Activated CD4-positive, alpha-beta T cell treated with anti-CD3 and anti-CD28 coated beads, Interleukin-2, amount 10 ng/mL, durations not matched to agents 24 days and 14 days (primary cell): ENCODE measurements at regions not wholly inside any gene's neighbourhood (a gene's known extent, or its start where the extent isn't known, plus 50 kb on each side); places are given as distances from the start of the nearest gene placed in this dataset.

Experiments
- DNase-seq: peaks from one replicate; pipeline ENCODE4 v3.0.0; 2022
- H3K27ac Mint-ChIP-seq: one replicate; pipeline ENCODE4 v1.8.0; 2022; ENCODE audit warnings: mild to moderate bottlenecking, mixed read lengths
- H3K27me3 Mint-ChIP-seq: one replicate; pipeline ENCODE4 v1.8.0; 2022; ENCODE audit warnings: mixed read lengths
- H3K36me3 Mint-ChIP-seq: one replicate; pipeline ENCODE4 v1.8.0; 2022; ENCODE audit warnings: low read depth, mild to moderate bottlenecking, mixed read lengths
- H3K4me1 Mint-ChIP-seq: one replicate; pipeline ENCODE4 v1.8.0; 2021; ENCODE audit warnings: mixed read lengths
- H3K4me3 Mint-ChIP-seq: one replicate; pipeline ENCODE4 v1.8.0; 2022; ENCODE audit warnings: mild to moderate bottlenecking, moderate library complexity, mixed read lengths
- H3K9me3 Mint-ChIP-seq: one replicate; pipeline ENCODE4 v1.8.0; 2021; ENCODE audit warnings: mixed read lengths
- intact Hi-C: fragments of 100-400 bp; cut with micrococcal nuclease; formaldehyde crosslinking; loops from one replicate; pipeline ENCODE4 v1.15.1; 2023

DNA sequence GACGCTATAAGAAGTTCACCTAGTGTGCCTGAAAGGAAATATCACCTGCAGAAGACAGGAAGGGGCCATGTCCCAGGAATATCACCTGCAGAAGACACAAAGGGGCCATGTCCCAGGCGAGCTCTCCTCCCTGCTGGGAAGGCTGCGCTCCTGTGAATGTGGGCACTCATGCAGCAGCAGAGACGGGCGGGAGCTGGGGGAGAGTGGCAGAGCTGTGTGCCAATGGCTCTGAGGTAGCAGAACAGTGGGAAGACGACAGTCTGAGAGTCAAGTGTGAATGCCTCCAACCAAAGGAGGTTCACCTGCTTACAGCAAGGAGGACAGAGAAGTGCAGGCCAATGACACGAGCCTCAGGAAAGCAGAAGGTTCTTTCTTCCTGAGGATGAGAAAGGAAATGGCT lies 117.9 kb upstream of the SALL3 start:
- H3K4me3 Mint-ChIP-seq: no peak overlapping the region
- no peak for DNase-seq
- no peaks in the 10 kb centered on the region for H3K9me3 Mint-ChIP-seq
- intact Hi-C loops: no loop called here
- H3K27ac Mint-ChIP-seq: no peak overlapping the region
- H3K36me3 Mint-ChIP-seq: no peaks in the 10 kb centered on the region
- no peaks in the 10 kb centered on the region for H3K4me1 Mint-ChIP-seq
- no peaks in the 10 kb centered on the region for H3K27me3 Mint-ChIP-seq

DNA sequence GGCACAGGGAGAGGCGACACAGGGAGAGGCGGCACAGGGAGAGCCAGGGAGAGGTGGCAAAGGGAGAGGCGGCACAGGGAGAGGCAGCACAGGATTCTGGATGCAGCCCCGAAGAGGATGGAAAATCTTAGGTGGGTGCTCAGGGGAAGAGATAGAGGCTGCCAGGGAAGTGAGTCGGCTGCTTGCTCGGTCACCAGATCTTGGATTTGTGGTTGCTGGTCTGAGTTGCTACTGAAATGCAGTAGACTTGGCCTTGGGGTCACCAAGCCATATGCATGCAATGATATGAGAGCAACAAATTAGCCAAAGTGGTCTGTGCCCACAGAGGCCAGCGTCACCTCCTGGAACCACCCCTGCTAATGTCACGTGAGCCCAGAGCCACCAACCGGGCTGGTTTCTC lies 117.2 kb upstream of the SALL3 start:
- intact Hi-C loops: no loop called here

DNA sequence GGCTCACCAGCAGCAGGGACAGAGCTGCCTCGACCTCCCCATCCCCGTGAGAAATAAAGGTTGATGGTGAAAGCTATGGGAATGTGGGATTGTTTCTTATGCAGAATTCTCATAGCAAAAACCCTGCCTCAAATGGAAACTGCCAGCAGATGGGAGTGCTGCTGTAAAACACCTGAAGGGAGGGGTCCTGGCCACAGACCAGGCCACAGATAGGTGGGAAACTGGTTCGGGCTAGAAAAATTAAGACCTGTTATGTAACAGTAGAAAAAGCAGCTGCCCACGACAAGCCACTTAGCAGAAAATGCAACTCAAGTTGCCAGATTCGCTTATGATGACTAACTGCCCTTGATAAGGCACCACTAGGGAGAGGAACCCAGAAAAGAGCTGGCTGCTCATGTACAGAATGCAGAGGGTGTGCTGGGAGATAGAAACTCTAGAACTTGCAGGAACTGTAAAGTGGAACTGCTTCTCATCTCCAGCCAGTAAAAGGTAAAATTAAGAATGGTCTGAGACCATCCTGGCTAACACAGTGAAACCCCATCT lies 114.5 kb upstream of the SALL3 start:
- H3K27me3 Mint-ChIP-seq: no peaks in the 10 kb centered on the region
- intact Hi-C loops: no loop called here
- H3K36me3 Mint-ChIP-seq: no peaks in the 10 kb centered on the region
- H3K27ac Mint-ChIP-seq: no peak overlapping the region
- DNase-seq: no peak
- H3K9me3 Mint-ChIP-seq: no peaks in the 10 kb centered on the region
- H3K4me3 Mint-ChIP-seq: no peak overlapping the region
- no peaks in the 10 kb centered on the region for H3K4me1 Mint-ChIP-seq

More for the DNA sequence above, 117.2 kb upstream of the SALL3 start:
- no peak for DNase-seq
- H3K36me3 Mint-ChIP-seq: no peaks in the 10 kb centered on the region
- H3K9me3 Mint-ChIP-seq: no peaks in the 10 kb centered on the region
- H3K4me1 Mint-ChIP-seq: no peaks in the 10 kb centered on the region
- no peak overlapping the region for H3K27ac Mint-ChIP-seq
- no peak overlapping the region for H3K4me3 Mint-ChIP-seq
- no peaks in the 10 kb centered on the region for H3K27me3 Mint-ChIP-seq

DNA sequence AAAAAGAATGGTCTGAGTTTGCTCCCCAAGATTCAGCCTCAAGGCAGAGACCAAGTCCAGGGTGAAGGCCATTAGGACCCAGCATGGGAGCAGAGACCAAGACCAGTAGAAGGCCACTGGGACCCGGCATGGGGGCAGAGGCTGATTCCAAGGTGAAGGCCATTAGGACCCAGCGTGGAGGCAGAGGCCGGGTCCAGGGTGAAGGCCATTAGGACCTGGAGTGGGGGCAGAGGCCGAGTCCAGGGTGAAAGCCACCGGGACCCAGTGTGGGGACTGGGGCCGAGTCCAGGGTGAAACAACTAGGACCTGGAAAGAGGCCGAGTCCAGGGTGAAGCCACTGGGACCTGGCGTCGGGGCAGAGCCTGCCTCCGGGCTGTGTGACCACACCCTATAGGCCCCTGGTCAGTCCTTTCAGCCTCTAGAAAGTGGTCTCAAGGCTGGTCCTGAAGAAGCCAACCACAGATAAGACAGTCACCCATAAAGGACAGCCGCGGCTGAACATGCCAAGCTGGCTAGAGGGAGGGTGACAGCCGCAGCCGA lies 113.8 kb upstream of the SALL3 start:
- H3K4me1 Mint-ChIP-seq: no peaks in the 10 kb centered on the region
- intact Hi-C loops: no loop called here
- no peak for DNase-seq
- H3K27ac Mint-ChIP-seq: no peak overlapping the region
- H3K4me3 Mint-ChIP-seq: no peak overlapping the region
- no peaks in the 10 kb centered on the region for H3K9me3 Mint-ChIP-seq
- no peaks in the 10 kb centered on the region for H3K27me3 Mint-ChIP-seq
- no peaks in the 10 kb centered on the region for H3K36me3 Mint-ChIP-seq

DNA sequence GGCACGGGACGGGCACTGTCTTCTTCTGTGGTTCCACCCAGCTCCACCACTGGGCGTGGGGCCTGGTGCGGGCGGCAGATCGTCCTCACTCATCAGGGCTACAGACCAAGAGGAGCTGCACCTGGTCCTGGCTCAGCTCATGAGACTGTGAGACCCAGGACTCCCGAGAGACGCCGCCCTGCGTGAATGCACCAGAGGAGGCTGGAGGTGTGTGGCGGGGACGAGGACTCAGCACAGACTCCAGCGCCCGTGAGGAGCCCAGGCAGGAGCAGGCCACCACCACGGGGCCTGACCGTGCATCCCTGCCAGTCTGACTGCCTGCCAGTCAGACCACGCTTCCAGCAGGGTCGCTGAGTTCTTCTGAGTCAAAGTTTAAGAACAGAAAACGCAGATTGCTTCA lies 112.5 kb upstream of the SALL3 start:
- Mint-ChIP-seq H3K4me1 (no peaks in the 10 kb centered on the region), H3K4me3 (no peak overlapping the region), H3K27me3 (no peaks in the 10 kb centered on the region), H3K27ac (no peak overlapping the region), H3K9me3 (no peaks in the 10 kb centered on the region), H3K36me3 (no peaks in the 10 kb centered on the region)
- no peak for DNase-seq
- intact Hi-C loops: no loop called here

DNA sequence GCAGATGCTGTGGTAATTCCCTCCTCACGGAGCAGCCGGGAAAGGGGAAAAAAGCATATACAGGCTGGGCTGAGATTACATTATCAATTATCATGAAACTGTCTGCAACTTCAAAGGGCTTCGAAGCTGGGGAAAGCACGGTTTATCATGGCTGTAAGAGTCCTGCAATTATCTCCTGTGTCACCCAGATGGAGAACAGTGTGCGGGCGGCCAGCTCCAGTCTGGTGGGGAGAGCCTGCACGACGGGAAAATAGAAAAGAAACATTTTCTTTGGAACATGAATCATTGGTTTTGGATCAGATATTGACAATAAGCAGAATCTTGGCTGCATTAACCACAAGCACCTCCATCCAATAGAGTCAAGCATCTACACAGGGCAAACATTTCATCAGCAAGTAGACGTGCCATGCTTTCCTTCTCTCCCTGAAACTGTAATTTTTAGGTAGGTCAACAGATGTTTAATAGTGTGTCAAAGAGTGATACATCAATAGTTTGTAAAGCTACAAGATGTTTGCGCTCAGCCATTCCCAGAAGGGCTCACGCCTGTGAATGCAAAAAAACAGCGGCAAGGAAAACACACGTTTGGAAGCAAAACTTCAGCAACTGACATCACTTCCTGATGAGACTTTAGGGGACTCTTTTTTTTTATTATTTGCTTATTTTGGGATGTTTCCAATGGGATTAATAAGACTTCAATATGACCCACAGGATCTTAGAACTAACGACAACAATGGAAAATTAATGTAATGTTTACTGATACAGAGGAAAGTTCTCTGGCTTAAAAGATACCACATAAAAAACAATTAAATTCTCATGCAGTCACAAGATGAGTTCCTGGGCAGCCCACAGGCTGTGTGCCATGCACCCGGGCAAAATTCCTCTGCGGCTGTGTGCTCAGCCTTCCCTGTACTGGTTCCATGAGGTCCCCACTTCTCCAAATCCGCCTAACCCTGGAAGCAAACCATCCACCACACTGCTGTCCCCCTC lies 111.0 kb upstream of the SALL3 start:
- no peak overlapping the region for H3K27ac Mint-ChIP-seq
- no peaks in the 10 kb centered on the region for H3K27me3 Mint-ChIP-seq
- intact Hi-C loops: no loop called here
- no peaks in the 10 kb centered on the region for H3K9me3 Mint-ChIP-seq
- no peaks in the 10 kb centered on the region for H3K4me1 Mint-ChIP-seq
- H3K4me3 Mint-ChIP-seq: no peak overlapping the region
- H3K36me3 Mint-ChIP-seq: no peaks in the 10 kb centered on the region
- DNase-seq: no peak

DNA sequence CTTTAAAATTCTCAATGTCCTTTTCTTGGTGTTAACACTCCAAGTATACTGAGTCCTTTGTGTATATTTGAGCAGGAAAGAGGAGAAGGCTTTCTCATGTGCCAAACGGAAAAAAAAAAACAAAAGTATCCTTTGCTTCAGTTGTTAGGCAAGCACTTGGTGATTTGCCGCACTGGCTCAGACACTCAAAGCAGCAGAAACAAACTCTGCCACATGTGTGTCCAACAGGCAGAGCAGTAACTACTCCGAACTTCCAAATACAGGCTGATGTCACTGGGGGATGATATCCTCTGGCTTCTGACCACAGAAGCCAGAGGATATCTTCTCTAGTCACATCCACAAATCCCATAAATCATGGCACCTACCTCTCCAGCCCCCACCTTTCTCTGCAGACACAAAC lies 108.0 kb upstream of the SALL3 start:
- Mint-ChIP-seq H3K4me3 (no peak overlapping the region), H3K27me3 (no peaks in the 10 kb centered on the region), H3K9me3 (no peaks in the 10 kb centered on the region), H3K4me1 (no peaks in the 10 kb centered on the region), H3K27ac (no peak overlapping the region), H3K36me3 (no peaks in the 10 kb centered on the region)
- DNase-seq: no peak
- intact Hi-C loops: no loop called here

DNA sequence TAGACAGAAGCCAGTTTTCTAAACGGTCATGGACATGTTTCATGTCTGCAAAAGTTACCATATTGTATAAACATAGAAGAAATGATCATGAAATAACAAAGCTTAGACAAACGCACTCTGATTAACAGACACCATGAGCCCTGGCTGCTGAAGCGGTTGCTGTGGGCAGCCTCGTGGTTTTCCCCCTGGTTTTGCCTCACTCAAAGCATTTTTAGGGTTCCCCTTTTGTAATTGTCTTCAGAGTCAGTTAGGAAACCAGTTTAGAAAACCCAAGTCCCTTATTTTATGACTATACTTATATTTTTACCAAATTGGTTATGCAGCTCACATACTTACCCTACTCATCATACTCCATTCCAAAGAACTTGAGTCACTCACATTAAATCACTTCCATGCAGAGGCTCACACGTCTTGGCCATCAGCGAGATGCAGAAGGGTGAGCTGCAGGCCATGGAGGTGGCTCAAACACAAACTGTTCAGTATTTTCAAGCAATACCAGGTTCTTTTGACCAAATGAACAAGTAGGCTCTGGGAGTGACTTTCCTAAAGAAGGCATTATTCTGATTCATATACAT lies 105.6 kb upstream of the SALL3 start:
- Mint-ChIP-seq H3K4me1 (no peaks in the 10 kb centered on the region), H3K4me3 (no peak overlapping the region), H3K36me3 (no peaks in the 10 kb centered on the region), H3K27me3 (no peaks in the 10 kb centered on the region), H3K27ac (no peak overlapping the region), H3K9me3 (no peaks in the 10 kb centered on the region)
- intact Hi-C loops: no loop called here
- no peak for DNase-seq

DNA sequence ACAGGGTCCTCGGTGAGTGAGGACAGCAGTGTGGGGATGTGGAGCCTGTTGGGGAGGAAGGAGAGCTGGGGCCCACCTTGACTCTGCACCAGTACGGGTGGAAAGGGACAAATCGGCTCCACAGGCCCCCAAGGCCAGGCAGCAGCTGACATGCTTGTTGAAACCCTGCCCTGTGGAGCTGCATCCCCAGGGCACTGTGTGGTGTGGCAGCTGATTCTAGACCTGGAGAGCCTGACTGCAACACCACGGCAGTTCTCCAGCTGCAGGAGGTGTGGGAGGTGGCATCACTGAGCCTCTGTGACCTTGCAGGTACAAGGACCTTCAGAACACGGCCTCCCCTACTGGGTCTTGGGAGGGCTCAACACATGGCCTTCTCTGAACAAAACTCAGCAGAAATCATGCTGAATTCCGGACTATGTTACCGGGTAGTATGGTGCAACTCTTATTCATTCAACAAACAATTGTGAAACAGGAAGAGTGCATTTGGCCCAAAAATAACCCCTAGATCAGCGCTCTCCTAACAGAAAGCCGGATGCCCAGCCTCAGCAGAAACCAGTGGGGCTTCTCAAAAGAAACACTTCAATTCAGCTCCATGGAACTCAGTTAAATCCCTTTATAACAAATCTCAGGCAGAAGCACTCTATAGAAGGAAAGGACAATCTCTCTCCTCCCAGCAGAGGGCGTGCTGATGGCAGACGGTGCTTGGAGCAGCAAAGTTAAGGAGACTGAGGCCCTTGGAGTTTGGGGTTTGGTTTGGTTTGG lies 104.4 kb upstream of the SALL3 start:
- Mint-ChIP-seq H3K27me3 (no peaks in the 10 kb centered on the region), H3K36me3 (no peaks in the 10 kb centered on the region), H3K27ac (no peak overlapping the region), H3K9me3 (no peaks in the 10 kb centered on the region), H3K4me1 (no peaks in the 10 kb centered on the region), H3K4me3 (no peak overlapping the region)
- intact Hi-C loops: loop anchor here (1.0 to 5.0 kb wide), 2 partner anchors 371 to 767 kb away; no protein-coding TSS in a partner anchor
- DNase-seq: peak; percentile 78

DNA sequence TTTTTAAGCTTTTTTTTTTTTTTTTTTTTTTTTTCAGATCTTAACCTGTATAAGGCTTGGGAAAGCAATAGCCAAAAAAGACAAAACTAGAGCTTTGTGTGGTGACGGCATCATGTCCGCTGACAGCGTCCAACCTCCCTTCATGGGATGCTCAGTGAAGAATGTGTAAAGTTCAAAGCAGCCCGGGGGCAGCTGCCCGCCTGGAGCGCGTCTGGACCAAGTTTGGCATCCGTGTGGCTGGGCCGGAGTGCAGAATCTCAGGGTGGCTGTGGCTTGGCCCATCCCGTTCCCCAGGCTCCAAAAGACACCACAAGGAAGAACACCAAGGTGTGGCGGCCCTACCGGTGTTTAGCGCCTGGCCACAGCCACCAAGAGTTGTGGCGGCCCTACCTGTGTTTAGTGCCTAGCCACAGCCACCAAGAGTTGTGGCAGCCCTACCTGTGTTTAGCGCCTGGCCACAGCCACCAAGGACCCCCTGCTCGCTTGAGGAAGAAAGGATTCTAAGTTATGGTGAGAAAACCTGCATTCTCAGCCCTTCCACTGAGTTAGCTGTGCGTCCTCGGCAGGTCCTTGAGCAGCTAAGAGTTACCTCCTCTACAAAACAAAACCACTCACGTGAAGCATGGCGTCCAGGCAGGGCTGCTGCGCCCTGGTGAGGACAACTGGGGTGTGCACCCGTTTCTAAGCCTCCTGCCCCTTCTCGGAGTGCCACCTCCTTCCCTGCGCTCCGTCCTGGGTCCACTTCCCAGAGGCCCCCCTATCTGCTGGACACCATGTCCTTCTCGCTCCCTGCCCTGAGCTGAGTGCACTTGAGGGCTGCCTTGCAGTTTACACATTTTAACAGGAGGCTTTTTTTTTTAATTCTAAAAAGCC lies 103.6 kb upstream of the SALL3 start:
- no peak overlapping the region for H3K4me3 Mint-ChIP-seq
- no peaks in the 10 kb centered on the region for H3K9me3 Mint-ChIP-seq
- H3K4me1 Mint-ChIP-seq: no peaks in the 10 kb centered on the region
- no peak for DNase-seq
- no peaks in the 10 kb centered on the region for H3K36me3 Mint-ChIP-seq
- intact Hi-C loops: loop anchor here (1.0 to 5.0 kb wide), 2 partner anchors 370 to 766 kb away; no protein-coding TSS in a partner anchor
- H3K27ac Mint-ChIP-seq: no peak overlapping the region
- H3K27me3 Mint-ChIP-seq: no peaks in the 10 kb centered on the region

DNA sequence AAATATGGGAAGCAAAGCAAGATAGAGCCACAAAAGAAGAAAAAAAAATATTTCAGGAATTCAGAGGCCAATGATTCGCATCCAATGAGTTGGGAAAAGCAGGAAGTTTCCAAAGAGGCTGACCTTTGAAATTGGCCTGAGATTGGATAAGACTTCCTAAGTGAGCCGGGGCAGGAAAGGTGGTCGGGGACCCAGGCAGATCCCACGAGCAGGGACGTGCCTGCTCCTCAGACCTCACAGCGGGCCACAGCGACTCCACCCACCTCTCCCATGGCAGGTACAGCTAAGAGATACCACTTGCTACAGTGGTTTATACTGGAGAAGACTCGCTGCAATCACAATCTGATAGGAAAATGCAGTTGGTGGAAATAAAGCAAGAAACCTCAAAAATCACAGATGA lies 102.8 kb upstream of the SALL3 start:
- intact Hi-C loops: loop anchor here (5.0 kb wide), 1 partner anchor 765 kb away; no protein-coding TSS in a partner anchor
- H3K4me1 Mint-ChIP-seq: no peaks in the 10 kb centered on the region
- H3K27ac Mint-ChIP-seq: no peak overlapping the region
- H3K27me3 Mint-ChIP-seq: no peaks in the 10 kb centered on the region
- no peak for DNase-seq
- H3K4me3 Mint-ChIP-seq: no peak overlapping the region
- no peaks in the 10 kb centered on the region for H3K9me3 Mint-ChIP-seq
- H3K36me3 Mint-ChIP-seq: no peaks in the 10 kb centered on the region

DNA sequence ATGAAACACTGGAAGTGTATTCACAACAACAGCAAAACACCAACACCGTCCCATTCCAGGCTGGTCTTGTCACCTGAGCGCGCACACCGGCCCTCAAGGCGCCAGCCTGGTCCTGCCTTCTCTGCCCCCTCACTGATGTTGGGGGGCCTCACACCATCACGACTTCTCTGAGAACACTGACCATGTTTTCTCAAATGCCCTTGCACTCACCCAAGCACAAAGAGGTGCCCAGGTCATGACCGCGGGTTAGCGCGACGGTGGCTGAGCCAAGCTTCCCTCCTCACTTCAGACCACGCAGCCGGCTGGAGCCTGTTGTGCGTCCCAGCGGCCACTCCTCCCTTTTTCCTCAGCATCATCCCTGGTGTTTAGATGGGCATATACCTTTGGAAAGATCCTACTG lies 101.3 kb upstream of the SALL3 start:
- no peaks in the 10 kb centered on the region for H3K27me3 Mint-ChIP-seq
- H3K4me1 Mint-ChIP-seq: no peaks in the 10 kb centered on the region
- H3K36me3 Mint-ChIP-seq: no peaks in the 10 kb centered on the region
- DNase-seq: no peak
- no peak overlapping the region for H3K4me3 Mint-ChIP-seq
- no peak overlapping the region for H3K27ac Mint-ChIP-seq
- intact Hi-C loops: loop anchor here (5.0 kb wide), 1 partner anchor 764 kb away; no protein-coding TSS in a partner anchor
- H3K9me3 Mint-ChIP-seq: no peaks in the 10 kb centered on the region
